HG03280 (cell line): ENCODE measurements at regions not wholly inside any gene's neighbourhood (a gene's known extent, or its start where the extent isn't known, plus 50 kb on each side); places are given as distances from the start of the nearest gene placed in this dataset.
"Not testable (repeated sequence)": the region's sequence is repeated elsewhere in the genome, so short reads cannot be mapped to it uniquely, and the experiment has no call there.

Experiments used
- ATAC-seq: cut with Tn5 transposase; IDR thresholded peaks from one replicate; pipeline ENCODE4 v1.9.1; 2021; ENCODE audit warnings: mild to moderate bottlenecking, moderate library complexity; ENCODE audit not compliant: unreplicated experiment

DNA sequence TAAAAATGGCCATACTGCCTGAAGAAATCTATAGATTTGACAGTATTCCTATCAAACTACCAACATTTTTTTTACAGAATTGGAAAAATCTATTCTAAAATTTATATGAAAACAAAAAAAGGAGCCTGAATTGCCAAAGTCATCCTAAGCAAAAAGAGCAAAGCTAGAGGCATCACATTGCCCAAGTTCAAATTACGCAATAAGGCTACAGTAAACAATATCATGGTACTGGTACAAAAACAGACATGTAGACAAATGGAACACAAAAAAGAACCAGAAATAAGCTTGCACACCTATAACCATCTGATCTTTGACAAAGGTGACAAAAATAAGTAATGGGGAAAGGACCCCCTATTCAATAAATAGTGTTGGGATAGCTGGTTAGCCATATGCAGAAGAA is 50.2 kb upstream of the THSD7B start:
- no peak for ATAC-seq

DNA sequence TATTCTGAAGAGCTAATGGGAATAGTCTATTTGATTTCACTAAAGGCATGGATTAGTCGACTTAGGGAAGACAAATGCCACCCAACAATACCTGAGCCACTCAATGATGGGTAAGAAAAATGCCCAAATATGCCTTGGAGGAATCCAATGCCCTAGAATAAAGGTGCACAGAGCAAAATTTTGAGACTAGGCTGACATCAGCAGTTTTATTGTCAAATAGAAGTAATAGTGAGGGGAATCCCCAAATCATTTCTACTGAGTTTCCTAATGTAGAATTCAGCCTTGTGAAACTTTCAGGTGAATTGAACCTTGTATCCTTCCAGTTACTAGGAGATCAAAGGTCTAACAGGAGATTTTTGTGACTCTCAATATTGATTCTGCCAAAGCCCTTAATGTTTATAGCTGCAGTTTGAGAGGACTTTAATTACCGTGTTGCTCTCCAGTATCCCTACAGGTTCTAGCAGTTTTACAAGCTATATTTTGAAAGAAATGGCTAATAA is 50.8 kb upstream of the THSD7B start:
- no peak for ATAC-seq

DNA sequence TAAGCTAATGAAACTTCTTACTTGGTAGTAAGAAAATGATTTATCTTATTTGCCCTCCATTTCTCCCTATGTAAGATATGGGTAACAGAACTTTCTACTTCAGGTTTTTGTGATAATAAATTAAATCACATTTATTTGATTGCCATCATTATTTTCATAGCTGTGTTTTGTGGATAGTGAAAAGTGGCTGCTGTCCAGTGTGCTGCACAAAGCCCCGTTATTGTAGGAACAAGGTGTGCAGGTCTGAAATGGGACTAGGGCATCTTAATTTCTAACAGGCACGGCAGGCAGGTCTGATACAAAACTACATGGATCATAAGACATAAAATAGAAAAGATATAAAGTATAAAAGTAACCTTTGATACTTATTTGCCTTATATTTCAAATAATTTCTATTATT is 51.6 kb upstream of the THSD7B start:
- ATAC-seq: no peak

DNA sequence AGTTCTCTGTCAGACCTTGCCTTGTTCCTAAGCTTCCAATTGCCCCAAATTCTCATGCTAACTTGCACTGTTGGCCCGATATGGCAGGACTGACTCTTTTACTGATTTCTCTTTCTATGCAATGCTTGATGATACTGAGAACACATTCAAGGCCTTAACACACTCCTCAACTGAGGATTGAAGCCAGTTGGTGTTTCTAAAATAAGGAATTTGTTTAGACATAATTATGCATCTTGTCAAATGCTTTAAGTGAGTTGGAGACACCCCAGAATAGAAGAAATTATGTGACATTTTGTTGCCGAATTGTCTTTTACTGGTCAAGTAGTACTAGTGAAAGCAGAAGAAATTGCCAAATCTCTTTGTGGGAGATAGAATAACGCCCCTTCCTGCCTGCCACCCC is 60.0 kb upstream of the THSD7B start:
- no peak for ATAC-seq

DNA sequence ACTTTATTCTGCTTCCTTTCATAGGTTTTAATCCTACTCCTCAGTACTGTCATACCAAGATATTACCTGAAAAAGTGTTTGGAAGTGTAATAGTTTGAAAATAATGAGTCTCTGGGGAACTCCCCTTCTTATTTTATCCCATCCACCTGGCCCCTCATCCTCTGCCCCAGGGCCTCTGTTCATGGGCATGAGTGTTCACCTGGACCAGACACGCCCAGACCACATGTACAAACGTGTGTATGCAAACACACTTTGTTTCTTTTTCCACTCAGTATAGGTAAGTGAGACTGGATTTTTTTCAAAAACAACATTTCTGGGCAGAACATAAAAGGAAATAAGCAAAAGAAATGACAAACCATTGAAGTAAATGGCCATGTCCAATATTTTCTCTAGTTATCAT is 62.1 kb upstream of the THSD7B start:
- ATAC-seq: no peak

DNA sequence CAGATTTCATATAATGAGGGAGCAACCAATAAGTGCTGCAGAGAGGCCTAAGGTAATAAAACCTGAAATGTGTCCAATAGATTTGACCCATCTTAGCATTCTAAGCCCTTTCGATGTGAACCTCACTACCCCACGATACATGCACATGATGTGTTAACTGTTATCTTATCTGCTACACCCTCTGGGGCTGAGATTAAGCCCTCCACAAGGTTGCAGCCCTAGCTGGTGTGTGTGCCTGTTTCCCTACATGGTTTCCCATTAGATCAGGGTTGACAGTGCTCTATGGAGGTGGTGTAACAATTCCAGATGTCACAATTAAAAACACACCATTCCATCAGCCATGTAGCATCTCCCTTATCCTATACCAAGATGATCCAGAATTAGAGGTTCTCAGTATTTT is 68.9 kb upstream of the THSD7B start:
- no peak for ATAC-seq

DNA sequence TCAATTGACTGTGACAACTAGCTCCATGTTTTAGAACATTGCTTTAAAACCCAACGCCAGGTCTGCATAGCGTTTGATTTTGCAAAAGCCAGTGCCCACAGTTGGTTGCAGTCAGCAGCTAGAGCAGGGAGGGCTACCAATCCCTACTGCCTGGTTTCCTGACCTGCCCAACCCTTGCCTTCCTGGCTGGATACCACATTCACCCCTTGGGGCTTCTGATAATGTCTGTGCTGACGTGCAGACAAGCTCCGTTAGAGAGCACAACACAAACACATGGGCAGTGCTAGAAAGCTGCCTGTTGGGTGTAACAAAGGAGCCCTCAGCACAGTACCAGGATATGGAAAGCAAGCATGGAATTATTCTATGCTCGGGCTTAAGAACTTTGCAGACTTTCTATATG is 71.4 kb upstream of the THSD7B start:
- ATAC-seq: no peak

DNA sequence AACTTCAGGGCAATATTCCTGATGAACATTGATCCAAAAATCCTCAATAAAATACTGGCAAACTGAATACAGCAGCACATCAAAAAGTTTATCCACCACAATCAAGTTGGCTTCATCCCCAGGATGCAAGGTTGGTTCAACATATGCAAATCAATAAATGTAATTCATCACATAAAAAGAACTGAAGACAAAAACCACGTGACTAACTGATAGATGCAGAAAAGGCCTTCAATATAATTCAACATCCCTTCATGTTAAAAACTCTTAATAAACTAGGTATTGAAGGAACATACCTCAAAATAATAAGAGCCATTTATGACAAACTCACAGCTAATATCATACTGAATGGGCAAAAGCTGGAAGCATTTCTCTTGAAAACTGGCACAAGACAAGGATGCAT is 85.3 kb upstream of the THSD7B start:
- not testable (repeated sequence) for ATAC-seq

DNA sequence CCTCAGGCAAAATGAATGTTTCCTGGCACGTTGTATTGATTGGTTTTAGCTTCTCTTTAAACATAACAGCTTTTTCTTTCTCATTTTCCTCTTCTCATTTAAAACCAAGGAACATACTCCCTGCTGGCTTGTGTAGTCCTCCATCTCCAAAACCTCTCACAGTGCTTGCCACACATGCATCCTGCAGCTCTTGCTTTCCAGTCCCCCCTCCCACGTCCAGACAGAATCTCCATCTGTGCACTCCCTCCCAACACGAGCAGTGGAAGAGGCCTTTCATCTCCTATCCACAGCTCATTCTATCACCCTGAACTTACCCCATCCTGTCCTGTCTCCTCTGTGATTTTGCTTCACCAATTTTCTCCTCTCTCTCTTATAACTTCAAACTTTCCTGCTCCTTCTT is 99.6 kb upstream of the THSD7B start:
- ATAC-seq: no peak

DNA sequence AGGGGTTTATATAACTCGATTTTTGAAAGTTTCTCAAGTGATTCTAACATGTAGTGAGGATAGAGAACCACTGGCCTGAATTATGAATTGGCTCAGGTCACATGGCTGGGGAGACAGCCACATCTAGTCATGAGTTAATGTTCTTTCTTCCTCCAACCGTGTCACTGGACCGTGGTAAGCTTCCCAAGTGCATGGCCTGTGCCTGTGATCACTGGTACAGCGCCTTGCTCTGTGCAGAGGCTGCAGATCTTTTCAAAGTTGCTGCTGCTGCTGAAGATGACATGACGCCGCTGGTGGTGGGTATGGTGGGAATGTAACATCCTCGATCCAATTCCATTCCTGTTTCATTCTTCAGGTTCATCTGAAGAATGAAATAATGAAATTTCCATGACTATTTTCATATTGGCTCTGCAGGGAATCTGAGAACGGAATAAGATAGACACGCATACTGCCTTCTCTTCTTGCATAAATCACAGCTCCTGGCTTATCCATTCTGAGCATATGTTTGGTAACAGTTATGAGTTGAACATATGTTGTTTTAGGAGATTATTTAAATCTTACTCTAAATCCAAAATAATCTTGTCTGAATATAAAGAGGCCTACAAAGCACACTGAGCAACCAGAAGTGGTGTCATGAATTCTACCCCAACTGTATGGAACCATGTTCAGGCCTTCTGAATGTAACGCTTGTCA is 100.5 kb upstream of the THSD7B start:
- ATAC-seq: no peak

DNA sequence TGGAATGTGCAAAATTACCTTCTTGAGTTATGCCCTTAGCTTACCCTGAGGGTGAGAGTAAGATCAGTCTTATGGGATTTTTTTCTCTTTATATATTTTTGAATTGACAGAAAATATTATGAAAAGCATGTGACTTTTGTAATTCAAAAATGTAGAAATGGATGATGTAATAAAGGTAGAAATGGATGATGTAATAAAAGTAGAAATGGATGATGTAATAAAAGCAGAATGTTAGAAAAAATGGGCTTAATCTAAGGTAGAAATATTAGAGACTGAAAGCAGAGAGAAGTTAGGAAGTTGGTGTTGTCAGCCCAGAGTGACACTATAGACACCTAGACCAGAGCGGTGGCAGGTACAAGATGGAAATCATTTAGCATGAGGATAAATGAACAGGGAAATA is 107.1 kb upstream of the THSD7B start:
- ATAC-seq: no peak

DNA sequence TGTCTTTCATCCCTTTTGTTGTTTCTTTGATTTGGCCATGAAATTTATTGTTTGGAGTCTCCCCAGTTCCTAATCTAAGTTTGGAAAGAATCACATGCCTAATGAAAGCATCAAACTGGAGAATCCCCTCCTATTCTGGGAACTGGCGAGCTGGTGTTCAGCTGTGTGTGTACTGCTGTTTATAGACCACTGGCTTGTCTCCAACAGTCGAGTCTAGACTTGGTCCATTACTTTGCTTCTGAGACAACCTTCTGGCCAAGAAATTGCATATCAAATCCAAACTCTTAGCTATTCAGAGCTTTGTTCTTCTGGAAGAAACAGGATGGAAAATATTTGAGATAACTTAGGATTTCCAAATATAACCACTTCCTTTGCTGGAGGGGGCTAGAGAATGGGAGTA is 111.5 kb upstream of the THSD7B start:
- no peak for ATAC-seq

DNA sequence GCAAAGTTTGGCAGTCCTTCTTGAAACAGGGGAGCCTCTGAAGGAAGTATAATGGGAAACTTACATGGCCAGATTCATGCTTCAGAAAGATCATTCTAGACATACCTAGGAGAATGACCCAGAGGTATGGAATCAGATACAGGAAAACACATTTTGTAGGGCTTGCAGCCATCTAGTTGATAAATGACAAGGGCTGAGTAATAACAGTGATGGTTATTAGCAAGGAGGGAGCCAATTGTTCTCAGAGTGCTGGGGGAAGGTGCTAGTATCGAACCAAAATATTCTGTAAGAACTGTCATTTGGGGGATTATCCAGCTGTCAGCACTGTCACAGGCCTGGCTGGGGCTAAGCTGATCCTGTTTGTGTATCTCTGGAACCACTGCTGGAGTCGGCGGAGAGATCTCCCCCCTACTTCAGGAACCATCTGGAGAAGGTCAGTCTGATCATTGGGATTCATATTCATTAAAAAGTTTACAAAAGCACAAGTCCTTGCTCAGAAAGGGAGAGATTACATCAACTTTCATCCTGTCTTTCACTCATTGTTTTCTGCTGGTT is 113.8 kb upstream of the THSD7B start:
- ATAC-seq: no peak

DNA sequence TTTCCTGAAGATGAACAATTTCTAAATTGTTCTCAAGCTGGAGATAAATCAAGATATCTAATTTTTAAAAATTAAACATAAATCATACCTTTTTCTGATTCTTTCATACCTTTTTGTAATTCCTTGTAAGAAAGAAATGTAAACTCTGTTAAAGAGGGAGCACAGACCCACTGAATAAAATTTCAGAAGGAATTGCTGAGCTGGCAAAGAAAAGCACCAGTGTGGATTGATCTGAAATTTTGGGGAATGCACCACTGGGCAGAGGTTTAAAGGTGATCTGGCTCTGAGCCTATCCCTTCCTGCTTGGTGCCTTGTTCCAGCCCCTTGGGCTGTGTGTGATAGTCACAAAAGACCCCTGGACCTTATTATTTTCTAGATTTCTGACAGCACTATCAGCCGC is 118.3 kb upstream of the THSD7B start:
- ATAC-seq: no peak

DNA sequence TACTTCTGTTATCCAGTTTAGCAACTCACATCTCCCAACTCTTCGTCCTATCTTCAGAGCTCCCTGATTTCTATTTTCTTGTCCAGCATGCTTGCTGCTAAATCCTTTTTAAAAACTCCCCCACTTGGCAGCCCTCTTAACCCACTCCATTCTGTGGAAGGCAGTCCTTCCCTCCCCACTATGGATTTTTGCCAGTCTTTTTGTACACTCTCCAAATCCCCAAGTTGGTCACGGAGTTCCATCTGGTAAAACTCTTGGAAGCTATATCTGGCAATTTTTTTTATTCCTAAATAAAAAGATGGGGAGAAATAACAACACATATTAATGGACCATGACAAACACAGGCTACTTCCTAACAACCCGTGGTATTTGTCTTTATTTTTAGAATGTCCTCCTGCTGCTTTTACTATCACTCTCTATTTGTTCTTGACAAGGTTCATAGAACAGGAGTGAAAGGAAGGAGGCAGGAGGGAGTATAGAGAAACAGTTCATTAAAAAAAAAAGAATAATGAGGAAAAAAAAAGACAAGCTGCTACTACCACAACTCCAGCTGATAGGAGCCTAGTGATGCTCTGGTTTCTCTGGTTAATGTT is 120.0 kb upstream of the THSD7B start:
- no peak for ATAC-seq

DNA sequence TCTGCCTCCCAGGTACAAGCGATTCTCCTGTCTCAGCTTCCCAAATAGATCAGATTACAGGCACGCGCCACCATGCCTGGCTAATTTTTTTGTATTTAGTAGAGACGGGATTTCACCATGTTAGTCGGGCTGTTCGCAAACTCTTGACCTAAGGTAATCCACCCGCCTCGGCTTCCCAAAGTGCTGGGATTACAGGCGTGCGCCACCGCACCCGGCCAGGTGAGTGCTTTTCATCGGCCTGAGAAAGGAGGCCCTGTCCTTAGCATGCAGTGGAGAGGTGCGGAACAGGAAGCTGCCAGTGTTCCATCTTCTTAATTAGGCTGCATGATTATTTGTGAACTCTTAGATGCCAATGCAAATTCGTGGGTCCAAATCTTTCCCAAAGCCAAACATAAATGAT is 125.7 kb upstream of the THSD7B start:
- no peak for ATAC-seq

DNA sequence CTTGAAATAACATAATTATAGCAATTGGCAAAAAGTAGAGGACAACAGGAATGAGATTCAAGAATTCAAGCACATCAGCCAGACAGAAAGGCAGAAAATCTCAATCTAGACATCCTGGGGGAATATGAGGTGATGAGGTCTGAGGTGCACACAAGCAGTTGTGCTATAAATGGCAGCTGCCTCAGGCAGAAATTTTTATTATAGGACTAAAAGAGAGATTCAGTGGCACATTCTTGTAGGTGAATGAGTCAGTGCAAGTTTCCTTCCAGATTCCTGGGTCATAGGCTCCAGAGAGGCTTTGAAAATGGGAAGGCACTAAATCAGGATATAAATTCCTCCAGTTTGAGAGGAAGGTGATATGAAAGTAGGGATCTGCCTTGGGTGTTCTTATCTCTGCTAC is 127.2 kb upstream of the THSD7B start:
- ATAC-seq: no peak

DNA sequence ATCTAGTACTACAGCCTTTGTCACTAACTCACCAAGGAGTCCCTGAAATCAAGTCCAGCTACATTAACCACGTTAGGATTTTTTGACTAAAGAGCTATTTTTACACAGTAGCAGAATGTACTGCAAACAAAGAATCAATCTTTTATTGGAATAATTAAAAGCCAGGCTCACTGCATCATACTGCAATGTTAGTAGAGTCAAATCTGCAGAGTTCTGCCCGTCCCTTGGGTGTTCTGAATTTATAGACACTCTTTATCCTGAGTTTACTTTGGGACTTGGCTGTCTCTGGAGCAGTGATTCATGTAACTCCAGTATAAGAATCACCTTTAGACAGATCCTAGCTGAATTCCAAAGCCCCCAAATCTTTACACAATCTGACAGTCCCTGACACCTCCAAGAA is 127.9 kb upstream of the THSD7B start:
- no peak for ATAC-seq

DNA sequence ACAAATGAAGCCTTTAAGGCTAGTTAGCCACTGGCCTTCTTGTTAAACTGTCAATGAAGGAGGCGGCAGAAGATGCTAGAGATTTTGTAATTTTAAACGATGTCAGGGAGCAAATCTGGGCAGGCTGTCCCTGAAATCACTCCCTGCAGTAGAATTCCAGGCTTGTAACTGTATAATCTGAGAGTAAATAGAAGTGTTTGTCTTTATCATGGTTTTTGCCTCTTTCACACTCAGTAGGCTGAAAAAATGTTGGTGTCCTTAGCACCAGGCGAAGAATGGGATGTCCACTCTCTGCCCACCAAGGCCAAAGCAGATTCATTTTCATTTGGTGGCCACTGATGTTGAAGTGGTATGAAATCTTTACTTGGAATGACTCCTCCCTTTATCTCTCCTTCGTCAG is 136.9 kb upstream of the THSD7B start:
- no peak for ATAC-seq

DNA sequence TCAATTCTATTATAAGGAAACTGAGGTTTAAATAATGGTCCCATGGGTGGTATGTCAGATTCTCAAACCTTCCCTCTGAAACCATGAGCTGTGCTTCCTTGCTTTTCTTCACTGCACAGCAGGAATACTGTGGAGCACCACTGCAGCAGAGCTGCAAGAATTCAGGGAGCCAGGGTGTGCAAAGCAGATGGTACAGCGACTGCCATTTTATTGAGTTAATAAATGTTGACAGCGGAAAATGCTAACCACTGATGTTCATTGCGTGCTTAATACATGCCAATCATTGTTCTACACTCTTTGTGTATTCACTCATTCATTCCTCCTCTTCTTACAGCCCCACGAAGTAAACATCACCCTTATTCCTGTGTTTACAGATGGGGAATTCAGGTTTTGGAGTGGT is 152.2 kb upstream of the THSD7B start:
- ATAC-seq: no peak

DNA sequence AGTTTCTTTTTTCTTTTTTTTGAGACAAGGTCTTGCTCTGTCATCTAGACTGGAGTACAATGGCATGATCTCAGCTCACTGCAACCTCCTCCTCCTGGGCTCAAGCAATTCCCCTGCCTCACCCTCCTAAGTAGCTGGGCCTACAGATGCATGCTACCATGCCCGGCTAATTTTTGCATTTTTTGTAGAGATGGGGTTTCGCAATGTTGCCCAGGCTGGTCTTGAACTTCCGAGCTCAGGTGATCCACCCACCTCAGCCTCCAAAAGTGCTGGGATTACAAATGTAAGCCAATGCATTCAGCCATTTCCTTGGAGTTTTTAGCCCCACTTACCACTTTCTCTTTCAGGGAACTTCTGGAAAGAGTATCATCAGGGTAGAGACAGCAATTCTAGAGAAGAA is 153.3 kb upstream of the THSD7B start:
- ATAC-seq: no peak

DNA sequence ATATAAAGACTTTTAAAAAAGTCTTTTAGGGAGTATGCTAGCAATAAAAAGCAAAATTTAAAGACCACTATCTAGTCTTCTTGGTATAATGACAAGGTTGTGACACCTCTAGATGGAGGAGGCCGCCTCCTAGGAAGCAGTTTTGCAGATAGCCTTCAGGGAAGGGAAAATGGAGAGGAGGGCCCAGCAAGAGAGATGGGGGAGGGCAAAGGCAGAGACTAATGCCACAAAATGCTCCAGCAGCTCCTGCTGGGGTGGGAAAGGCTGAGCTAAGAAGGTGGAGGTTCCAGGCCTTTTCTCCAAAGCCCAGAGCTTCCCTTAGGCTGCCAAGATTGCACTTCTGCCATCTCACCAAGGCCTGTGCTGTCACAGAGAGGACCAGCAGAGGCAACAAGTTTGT is 153.9 kb upstream of the THSD7B start:
- no peak for ATAC-seq
